Natural killer cell (primary cell): ENCODE measurements at regions not wholly inside any gene's neighbourhood (a gene's known extent, or its start where the extent isn't known, plus 50 kb on each side); places are given as distances from the start of the nearest gene placed in this dataset.

Source experiments
- ATAC-seq, 3 donors: fragments of 150-1000 bp in 2 of 3; fragments of 200-7000 bp in 1 of 3; cut with Tn5 transposase; 1 replicate in 1 of 3; 2 replicates in 2 of 3; pipeline ENCODE4 v1.10.0; 2021; ENCODE audit warnings: mild to moderate bottlenecking in 2 of 3, moderate library complexity in 2 of 3
- DNase-seq, 2 donors: peaks; one replicate each; pipeline versions ENCODE4 v3.0.0 to v3.0.0-alpha.2; 2013 to 2021; ENCODE audit warnings: mixed read lengths in 1 of 2
- H3K27ac ChIP-seq: one replicate; pipeline ENCODE4 v1.5.1; 2013; ENCODE audit warnings: mild to moderate bottlenecking, low read length
- H3K27me3 ChIP-seq: one replicate; pipeline ENCODE4 v1.6.1; 2013; ENCODE audit warnings: low read length; ENCODE audit not compliant: control insufficient read depth, insufficient read depth
- H3K36me3 ChIP-seq: one replicate; pipeline ENCODE4 v1.6.1; 2013; ENCODE audit warnings: low read length; ENCODE audit not compliant: control insufficient read depth, insufficient read depth
- H3K4me1 ChIP-seq: one replicate; pipeline ENCODE4 v1.6.1; 2013; ENCODE audit warnings: low read length; ENCODE audit not compliant: control insufficient read depth, insufficient read depth
- H3K4me3 ChIP-seq: one replicate; pipeline ENCODE4 v1.5.1; 2013; ENCODE audit warnings: low read length
- H3K9me3 ChIP-seq: one replicate; pipeline ENCODE4 v1.6.1; 2013; ENCODE audit warnings: low read length; ENCODE audit not compliant: control insufficient read depth, insufficient read depth
- H3K27ac Mint-ChIP-seq, 2 donors: one replicate each; pipeline ENCODE4 v1.8.0; 2022; ENCODE audit warnings: mild to moderate bottlenecking in 2 of 2, mixed read lengths in 2 of 2, moderate library complexity in 1 of 2
- H3K27me3 Mint-ChIP-seq, 2 donors: one replicate each; pipeline ENCODE4 v1.8.0; 2022; ENCODE audit warnings: low read depth in 2 of 2, mixed read lengths in 2 of 2
- H3K36me3 Mint-ChIP-seq: one replicate; pipeline ENCODE4 v1.8.0; 2022; ENCODE audit warnings: mixed read lengths
- H3K4me1 Mint-ChIP-seq, 2 donors: one replicate each; pipeline ENCODE4 v1.8.0; 2022; ENCODE audit warnings: mixed read lengths in 2 of 2
- H3K4me3 Mint-ChIP-seq: one replicate; pipeline ENCODE4 v1.8.0; 2022; ENCODE audit warnings: mild to moderate bottlenecking, moderate library complexity, mixed read lengths
- H3K9me3 Mint-ChIP-seq, 2 donors: one replicate each; pipeline ENCODE4 v1.8.0; 2022; ENCODE audit warnings: mixed read lengths in 2 of 2
- WGBS: methylation state at CpG from one replicate; pipeline ENCODE4 v1.1.7; 2013; ENCODE audit warnings: missing lambda C conversion rate; ENCODE audit not compliant: insufficient coverage; 5-methylcytosine and 5-hydroxymethylcytosine counted together
- intact Hi-C: fragments of 100-400 bp; cut with micrococcal nuclease; formaldehyde crosslinking; loops from one replicate; pipeline ENCODE4 v1.14.2; 2022
- TF ChIP-seq, protein P1 (sequence below): fragments of 200-600 bp; IDR thresholded peaks from one replicate; pipeline ENCODE4 v1.8.0; 2022; ENCODE audit warnings: antibody characterized with exemption

DNA sequence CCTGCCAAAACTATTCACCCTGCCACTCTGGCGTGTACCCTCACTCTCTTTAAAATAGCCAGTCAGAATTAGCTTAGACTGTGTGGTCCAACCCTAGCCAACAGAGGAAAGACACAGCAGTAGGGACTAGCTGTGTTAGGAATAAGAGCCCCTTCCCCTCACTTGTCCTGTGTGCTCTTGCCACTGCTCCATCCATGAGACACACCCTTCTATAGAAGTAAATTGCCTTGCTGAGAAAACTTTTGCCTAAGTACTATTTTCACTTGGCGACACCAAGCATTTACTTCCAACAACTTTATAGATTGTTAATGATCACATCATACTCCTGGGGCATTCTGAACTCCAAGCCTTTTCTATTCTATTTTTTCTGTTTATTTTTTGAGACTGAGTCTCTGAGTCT is 170.2 kb upstream of the TRIM24 start:
- Mint-ChIP-seq H3K27ac (no peak overlapping the region), H3K9me3 (peaks cover 6% of the 10 kb centered on the region in 2 donors), H3K27me3 (no peaks in the 10 kb centered on the region), H3K4me3 (no peak overlapping the region), H3K36me3 (no peaks in the 10 kb centered on the region), H3K4me1 (no peaks in the 10 kb centered on the region)
- Histone ChIP-seq H3K4me1 (no peaks in the 10 kb centered on the region), H3K4me3 (no peak overlapping the region), H3K36me3 (no peaks in the 10 kb centered on the region), H3K9me3 (no peaks in the 10 kb centered on the region), H3K27me3 (no peaks in the 10 kb centered on the region), H3K27ac (no peak overlapping the region)
- DNase-seq (no peak), ATAC-seq (no peak)
- TF ChIP-seq, protein P1, sequence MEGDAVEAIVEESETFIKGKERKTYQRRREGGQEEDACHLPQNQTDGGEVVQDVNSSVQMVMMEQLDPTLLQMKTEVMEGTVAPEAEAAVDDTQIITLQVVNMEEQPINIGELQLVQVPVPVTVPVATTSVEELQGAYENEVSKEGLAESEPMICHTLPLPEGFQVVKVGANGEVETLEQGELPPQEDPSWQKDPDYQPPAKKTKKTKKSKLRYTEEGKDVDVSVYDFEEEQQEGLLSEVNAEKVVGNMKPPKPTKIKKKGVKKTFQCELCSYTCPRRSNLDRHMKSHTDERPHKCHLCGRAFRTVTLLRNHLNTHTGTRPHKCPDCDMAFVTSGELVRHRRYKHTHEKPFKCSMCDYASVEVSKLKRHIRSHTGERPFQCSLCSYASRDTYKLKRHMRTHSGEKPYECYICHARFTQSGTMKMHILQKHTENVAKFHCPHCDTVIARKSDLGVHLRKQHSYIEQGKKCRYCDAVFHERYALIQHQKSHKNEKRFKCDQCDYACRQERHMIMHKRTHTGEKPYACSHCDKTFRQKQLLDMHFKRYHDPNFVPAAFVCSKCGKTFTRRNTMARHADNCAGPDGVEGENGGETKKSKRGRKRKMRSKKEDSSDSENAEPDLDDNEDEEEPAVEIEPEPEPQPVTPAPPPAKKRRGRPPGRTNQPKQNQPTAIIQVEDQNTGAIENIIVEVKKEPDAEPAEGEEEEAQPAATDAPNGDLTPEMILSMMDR = no peak
- WGBS = 95% methylated on average over 2 of the region's 2 CpGs
- intact Hi-C loops = no loop called here

DNA sequence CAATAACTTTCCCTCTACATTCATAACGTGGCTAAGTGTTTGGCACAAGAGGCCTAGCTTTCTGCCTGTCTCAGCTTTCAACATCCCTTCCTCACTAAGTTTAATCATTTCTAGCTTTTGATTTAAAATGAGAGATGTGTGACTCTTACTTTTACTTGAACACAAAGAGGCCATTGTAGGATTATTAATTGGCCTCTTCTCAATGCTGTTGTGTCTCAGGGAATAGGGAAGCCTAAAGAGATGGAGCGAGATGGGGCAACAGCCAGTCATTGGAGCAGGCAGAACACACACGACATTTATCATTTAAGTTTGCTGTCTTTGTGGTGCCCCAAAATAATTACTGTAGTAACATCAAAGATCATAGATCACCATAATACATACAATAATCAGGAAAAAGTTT is 167.1 kb upstream of the TRIM24 start:
- Mint-ChIP-seq H3K4me1 (no peaks in the 10 kb centered on the region), H3K27me3 (no peaks in the 10 kb centered on the region), H3K27ac (no peak overlapping the region), H3K4me3 (no peak overlapping the region), H3K36me3 (no peaks in the 10 kb centered on the region), H3K9me3 (peaks cover 6% of the 10 kb centered on the region in 2 donors)
- TF ChIP-seq, protein P1 = no peak
- no peaks in the 10 kb centered on the region for H3K27me3 ChIP-seq
- WGBS = 86% methylated on average over 2 of the region's 3 CpGs
- intact Hi-C loops = no loop called here
- H3K4me1 ChIP-seq = no peaks in the 10 kb centered on the region
- H3K4me3 ChIP-seq = no peak overlapping the region
- no peaks in the 10 kb centered on the region for H3K9me3 ChIP-seq
- H3K27ac ChIP-seq = no peak overlapping the region
- DNase-seq (no peak), ATAC-seq (no peak)
- no peaks in the 10 kb centered on the region for H3K36me3 ChIP-seq

DNA sequence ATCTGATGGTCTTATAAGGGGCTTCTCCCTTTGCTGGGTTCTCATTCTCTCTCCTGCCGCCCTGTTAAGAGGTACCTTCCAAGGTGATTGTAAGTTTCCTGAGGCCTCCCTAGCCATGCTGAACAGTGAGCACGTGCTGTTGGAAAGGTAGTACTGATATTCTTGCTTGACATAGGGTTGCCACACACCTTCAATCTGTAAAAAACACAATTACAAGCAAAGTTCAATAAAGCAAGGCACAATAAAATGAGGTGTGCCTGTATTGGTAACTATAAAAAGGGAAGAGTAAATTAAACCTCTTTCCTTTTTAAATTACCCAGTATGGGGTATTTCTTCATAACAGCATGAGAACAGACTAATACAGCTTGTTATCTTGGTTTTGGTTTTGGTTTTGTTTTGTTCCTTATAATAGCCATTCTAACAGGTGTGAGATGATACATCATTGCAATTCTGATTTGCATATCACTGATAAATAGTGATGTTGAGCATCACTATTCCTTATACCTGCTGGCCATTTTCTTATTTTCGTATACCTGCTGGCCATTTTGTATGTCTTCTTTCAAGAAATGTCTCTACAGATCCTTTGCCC is 164.9 kb upstream of the TRIM24 start:
- Mint-ChIP-seq H3K27ac (no peak overlapping the region), H3K36me3 (no peaks in the 10 kb centered on the region), H3K4me1 (no peaks in the 10 kb centered on the region), H3K27me3 (no peaks in the 10 kb centered on the region), H3K9me3 (peaks cover under 1 to 2% of the 10 kb centered on the region in 2 donors), H3K4me3 (no peak overlapping the region)
- ATAC-seq (no peak), DNase-seq (no peak)
- Histone ChIP-seq H3K27ac (no peak overlapping the region), H3K27me3 (no peaks in the 10 kb centered on the region), H3K4me1 (no peaks in the 10 kb centered on the region), H3K36me3 (no peaks in the 10 kb centered on the region), H3K4me3 (no peak overlapping the region), H3K9me3 (no peaks in the 10 kb centered on the region)
- intact Hi-C loops = no loop called here
- WGBS = 95% methylated on average over 2 of the region's 3 CpGs
- TF ChIP-seq, protein P1 = no peak

DNA sequence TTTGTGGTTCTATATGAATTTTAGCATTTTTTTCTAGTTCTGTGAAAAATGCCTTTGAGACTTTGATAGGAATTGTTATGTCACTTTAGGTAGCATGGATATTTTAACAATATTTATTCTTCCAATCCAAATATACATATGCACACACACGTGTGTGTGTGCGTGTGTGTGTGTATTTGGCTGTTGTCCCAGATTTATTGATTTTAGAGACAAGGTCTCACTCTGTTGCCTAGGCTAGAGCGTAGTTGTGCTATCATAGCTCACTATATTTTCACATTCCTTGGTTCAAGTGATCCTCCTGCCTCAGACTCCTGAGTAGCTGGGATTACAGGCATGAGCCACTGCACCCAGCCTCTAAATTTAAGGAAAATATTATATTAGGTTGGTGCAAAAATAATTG is 162.5 kb upstream of the TRIM24 start:
- ATAC-seq = no peak
- Mint-ChIP-seq H3K27me3 (no peaks in the 10 kb centered on the region), H3K4me3 (no peak overlapping the region), H3K4me1 (no peaks in the 10 kb centered on the region), H3K36me3 (no peaks in the 10 kb centered on the region), H3K9me3 (no peaks in the 10 kb centered on the region), H3K27ac (no peak overlapping the region)
- Histone ChIP-seq H3K27me3 (no peaks in the 10 kb centered on the region), H3K4me1 (no peaks in the 10 kb centered on the region), H3K36me3 (no peaks in the 10 kb centered on the region), H3K9me3 (no peaks in the 10 kb centered on the region), H3K4me3 (no peak overlapping the region), H3K27ac (no peak overlapping the region)
- DNase-seq = no peak
- intact Hi-C loops = no loop called here
- TF ChIP-seq, protein P1 = no peak
- 83% methylated on average over 1 of the region's 3 CpGs for WGBS
